ENCODE measurements at regions not wholly inside any gene's neighbourhood (a gene's known extent, or its start where the extent isn't known, plus 50 kb on each side); places are given as distances from the start of the nearest gene placed in this dataset.
"Not testable (repeated sequence)": the region's sequence is repeated elsewhere in the genome, so short reads cannot be mapped to it uniquely, and the experiment has no call there.

DNA sequence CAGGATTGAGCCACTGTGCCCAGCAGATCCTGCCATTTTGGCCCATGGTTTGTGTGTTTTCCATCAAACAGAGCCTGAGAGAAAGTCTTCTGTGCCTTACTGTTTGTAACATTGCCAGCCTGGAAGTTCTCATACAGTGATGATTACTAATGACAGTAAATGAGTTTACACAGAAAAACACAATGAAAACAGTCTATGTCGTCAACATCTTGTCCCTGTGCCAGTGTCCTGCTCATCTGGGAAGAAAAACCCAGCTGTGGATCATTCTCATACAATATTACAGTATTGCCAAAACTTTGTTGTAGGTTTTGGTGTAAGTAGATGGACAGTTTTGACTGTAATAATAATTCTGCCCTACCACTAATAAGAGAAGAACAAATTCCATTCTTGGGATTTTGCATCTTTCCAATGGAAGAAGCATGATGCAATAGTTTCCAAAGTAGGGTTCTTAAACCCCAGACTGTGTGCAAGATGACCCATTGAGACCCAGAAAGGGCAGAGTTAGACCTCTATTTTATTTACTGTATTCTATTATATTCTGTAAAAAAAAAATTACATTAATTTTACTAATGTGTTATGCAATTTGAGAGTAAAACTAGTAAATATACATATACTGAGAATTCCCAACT, 135.0 kb upstream of the JARID2 start:
- Histone ChIP-seq H3K27me3 (ENCODE audit: insufficient read depth) (no peaks in the 10 kb centered on the region), H3K9ac (no peak overlapping the region), H3K9me3 (no peaks in the 10 kb centered on the region), H3K36me3 (replicated peaks in 1 of 2; ENCODE audit: control insufficient read depth in 1 of 2, insufficient read depth in 2 of 2, low read length in 1 of 2) (no peaks in the 10 kb centered on the region), H4K20me1 (ENCODE audit: insufficient read depth) (no peaks in the 10 kb centered on the region), H3K4me1 (ENCODE audit: control insufficient read depth in 1 of 2, insufficient read depth in 2 of 2, low read depth in 1 of 2, low read length in 1 of 2) (no peaks in the 10 kb centered on the region; a peak in 1 of 4 replicates), H3K4me3 (ENCODE audit: low read depth in 2 of 2, low read length in 1 of 2) (no peak overlapping the region), H3K9me2 (no peaks in the 10 kb centered on the region), H3F3A (replicated peaks; ENCODE audit: insufficient read depth) (no peaks in the 10 kb centered on the region), H2AFZ (ENCODE audit: low read depth) (no peak overlapping the region), H3K27ac (ENCODE audit: low read depth in 2 of 2, low read length in 1 of 2) (no peak overlapping the region), H3K4me2 (no peak overlapping the region), H3K79me2 (ENCODE audit: insufficient read depth) (no peaks in the 10 kb centered on the region)
- CTCF ChIA-PET: no interaction called here
- DNase-seq: no peak
- 13% methylated on average over 1 of the region's 1 CpG for WGBS (ENCODE audit: low lambda C conversion rate)
- POLR2A ChIA-PET: no interaction called here
- TF ChIP-seq RFX5 (IDR thresholded peaks at IDR 0.05; ENCODE audit: low read length): no peak
- no peak for TF ChIP-seq FOXJ3 (CRISPR knock-in tag; IDR thresholded peaks at IDR 0.05)
- TF ChIP-seq FOXM1 (IDR thresholded peaks at IDR 0.05; ENCODE audit: low read depth): no peak
- TF ChIP-seq, protein P1, sequence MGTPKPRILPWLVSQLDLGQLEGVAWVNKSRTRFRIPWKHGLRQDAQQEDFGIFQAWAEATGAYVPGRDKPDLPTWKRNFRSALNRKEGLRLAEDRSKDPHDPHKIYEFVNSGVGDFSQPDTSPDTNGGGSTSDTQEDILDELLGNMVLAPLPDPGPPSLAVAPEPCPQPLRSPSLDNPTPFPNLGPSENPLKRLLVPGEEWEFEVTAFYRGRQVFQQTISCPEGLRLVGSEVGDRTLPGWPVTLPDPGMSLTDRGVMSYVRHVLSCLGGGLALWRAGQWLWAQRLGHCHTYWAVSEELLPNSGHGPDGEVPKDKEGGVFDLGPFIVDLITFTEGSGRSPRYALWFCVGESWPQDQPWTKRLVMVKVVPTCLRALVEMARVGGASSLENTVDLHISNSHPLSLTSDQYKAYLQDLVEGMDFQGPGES (IDR thresholded peaks at IDR 0.05; ENCODE audit: low read depth, low read length): no peak
- TF ChIP-seq RXRA (IDR thresholded peaks at IDR 0.05; ENCODE audit: borderline replicate concordance, low read depth): no peak
- TF ChIP-seq TCF12 (IDR thresholded peaks at IDR 0.05): no peak
- no peak for TF ChIP-seq EP300 (IDR thresholded peaks at IDR 0.05; ENCODE audit: borderline replicate concordance in 1 of 2, low read depth in 1 of 2, low read length in 1 of 2)
- TF ChIP-seq NFIC (IDR thresholded peaks at IDR 0.05; ENCODE audit: borderline replicate concordance): no peak
- TF ChIP-seq, protein P2, sequence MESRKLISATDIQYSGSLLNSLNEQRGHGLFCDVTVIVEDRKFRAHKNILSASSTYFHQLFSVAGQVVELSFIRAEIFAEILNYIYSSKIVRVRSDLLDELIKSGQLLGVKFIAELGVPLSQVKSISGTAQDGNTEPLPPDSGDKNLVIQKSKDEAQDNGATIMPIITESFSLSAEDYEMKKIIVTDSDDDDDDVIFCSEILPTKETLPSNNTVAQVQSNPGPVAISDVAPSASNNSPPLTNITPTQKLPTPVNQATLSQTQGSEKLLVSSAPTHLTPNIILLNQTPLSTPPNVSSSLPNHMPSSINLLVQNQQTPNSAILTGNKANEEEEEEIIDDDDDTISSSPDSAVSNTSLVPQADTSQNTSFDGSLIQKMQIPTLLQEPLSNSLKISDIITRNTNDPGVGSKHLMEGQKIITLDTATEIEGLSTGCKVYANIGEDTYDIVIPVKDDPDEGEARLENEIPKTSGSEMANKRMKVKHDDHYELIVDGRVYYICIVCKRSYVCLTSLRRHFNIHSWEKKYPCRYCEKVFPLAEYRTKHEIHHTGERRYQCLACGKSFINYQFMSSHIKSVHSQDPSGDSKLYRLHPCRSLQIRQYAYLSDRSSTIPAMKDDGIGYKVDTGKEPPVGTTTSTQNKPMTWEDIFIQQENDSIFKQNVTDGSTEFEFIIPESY (IDR thresholded peaks at IDR 0.05; ENCODE audit: borderline replicate concordance, low read depth): no peak

DNA sequence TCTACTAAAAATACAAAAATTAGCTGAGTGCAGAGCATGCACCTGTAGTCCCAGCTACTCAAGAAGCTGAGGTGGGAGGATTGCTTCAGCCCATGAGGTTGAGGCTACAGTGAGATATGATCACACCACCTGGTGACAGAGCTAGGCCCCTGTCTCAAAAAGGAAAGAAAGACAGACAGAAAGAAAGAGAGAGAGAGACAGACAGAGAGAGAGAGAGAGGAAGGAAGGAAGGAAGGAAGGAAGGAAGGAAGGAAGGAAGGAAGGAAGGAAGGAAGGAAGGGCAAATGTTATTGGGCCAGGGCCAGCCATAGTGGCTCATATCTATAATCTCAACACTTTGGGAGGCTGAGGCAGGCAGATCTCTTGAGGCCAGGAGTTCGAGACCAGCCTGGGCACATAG, 134.3 kb upstream of the JARID2 start:
- CTCF ChIA-PET, POLR2A ChIA-PET: not testable (repeated sequence)

More for the DNA sequence above, 134.3 kb upstream of the JARID2 start:
- H3K79me2 ChIP-seq (ENCODE audit: insufficient read depth); H3K27me3 ChIP-seq (ENCODE audit: insufficient read depth); H3K27ac ChIP-seq (ENCODE audit: low read depth in 2 of 2, low read length in 1 of 2); H2AFZ ChIP-seq (ENCODE audit: low read depth); H3K36me3 ChIP-seq (replicated peaks in 1 of 2; ENCODE audit: control insufficient read depth in 1 of 2, insufficient read depth in 2 of 2, low read length in 1 of 2); DNase-seq; H3F3A ChIP-seq (replicated peaks; ENCODE audit: insufficient read depth); H3K9me2 ChIP-seq; H3K9me3 ChIP-seq; H3K4me3 ChIP-seq (ENCODE audit: low read depth in 2 of 2, low read length in 1 of 2); H3K4me1 ChIP-seq (ENCODE audit: control insufficient read depth in 1 of 2, insufficient read depth in 2 of 2, low read depth in 1 of 2, low read length in 1 of 2); H3K9ac ChIP-seq; H4K20me1 ChIP-seq (ENCODE audit: insufficient read depth); H3K4me2 ChIP-seq: not testable (repeated sequence)
- 0% methylated on average over 1 of the region's 1 CpG for WGBS (ENCODE audit: low lambda C conversion rate)

Data from SK-N-SH (cell line).